Epidermal melanocyte (primary cell): ENCODE measurements at regions not wholly inside any gene's neighbourhood (a gene's known extent, or its start where the extent isn't known, plus 50 kb on each side); places are given as distances from the start of the nearest gene placed in this dataset.

Experiments
- DNase-seq: peaks from one replicate; pipeline ENCODE4 v3.0.0; 2011; ENCODE audit warnings: low spot score; ENCODE audit not compliant: insufficient read length

DNA sequence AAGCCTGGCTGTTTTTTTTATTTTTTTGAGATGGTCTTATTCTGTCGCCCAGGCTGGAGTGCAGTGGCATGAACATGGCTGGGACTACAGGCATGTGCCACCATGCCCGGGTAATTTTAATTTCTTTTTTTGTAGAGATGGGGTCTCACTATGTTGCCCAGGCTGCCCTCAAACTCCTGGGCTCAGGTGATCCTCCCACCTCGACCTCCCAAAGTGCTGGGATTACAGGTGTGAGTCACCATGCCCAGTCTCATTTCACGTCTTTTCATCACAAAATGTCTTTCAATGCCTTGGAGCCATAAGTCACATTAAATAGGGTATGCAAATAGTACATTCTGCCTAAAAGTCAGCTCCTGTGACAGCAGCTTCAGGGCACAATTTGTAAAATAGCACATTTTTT is 52.8 kb downstream of the SOX2 start:
- no peak for DNase-seq

DNA sequence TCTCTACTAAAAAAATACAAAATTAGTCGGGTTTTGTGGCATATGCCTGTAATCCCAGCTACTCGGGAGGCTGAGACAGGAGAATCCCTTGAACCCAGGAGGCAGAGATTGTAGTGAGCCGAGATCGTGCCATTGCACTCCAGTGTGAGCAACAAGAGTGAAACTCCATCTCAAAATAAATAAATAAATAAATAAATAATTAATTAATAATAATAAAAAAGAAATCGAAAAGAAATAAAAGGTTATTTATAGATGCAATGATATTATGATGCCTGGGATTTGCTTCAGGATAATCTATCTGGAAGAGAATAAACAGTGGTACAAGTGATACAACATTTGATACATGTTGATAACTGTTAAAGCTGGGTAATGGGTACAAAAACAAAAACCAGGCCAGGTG is 58.6 kb downstream of the SOX2 start:
- no peak for DNase-seq

- DNase-seq, result no peak
Measured at GRCh38 chr3:181771120-181771519, 59.4 kb downstream of the SOX2 start.

GRCh38 chr3:181772166-181772565 is 60.4 kb downstream of the SOX2 start:
- no peak for DNase-seq

DNA sequence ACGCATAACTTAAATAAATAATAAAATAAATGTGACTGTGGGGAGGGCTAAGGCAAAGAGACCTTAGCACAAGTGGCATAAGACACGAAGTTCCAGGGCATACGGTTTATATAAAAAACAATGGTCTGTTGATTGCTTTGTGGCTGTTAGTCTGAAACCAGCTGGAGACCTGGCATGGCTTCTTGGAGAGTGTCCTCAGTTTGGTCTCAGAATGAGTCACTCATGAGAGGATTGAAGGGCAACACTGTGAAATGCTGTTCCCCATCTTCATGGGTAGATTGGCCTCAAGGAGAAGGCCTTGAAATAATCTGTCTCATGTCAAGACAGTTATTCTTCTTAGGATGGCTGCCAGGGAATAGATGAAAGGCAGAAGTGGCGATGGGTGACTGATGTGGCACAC is 62.2 kb downstream of the SOX2 start:
- DNase-seq, result peak; percentile 23

GRCh38 chr3:181782306-181782954 is 70.7 kb downstream of the SOX2 start:
- no peak for DNase-seq

GRCh38 chr3:181790561-181790960 is 78.8 kb downstream of the SOX2 start:
- DNase-seq, result no peak

DNA sequence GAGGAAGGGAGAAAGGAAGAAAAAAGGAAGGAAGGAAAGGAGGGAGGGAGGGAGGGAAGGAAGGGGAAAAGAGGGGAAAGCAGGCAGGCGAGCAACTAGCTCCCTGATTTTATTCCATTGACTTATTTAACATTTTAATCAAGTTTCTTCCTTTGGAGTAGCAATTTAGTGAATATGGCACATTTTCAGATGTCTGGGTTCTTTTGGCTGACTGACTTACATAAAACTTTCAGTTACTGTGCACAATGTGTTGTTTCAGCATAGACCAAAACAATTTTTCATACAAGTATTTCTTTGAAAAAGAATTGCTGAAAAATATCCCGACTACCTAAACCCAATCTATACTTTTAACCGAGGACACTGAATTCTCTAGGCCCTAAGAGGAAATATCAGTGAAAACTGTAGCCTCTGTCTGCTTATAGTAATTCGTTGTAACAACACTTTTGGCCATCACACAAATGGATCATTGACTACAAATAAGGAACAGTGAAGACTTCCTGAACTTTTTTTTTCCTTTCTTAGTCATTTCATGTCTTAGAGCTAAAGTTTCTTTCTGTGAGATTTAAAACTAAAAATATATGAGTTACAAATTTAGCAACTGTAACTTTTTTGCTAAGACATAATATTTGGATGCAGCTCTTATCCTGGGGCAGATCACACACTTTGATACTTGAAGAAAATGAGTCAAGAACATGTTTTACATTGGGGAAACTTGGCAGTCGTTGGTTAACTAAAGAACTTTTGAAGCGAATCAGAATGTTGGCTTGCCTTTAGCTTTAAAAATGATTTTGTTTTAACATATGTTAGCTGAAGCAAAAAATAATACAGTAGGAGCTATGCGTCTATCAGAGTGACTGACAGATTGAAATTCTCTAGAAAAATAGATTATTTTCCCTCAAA is 79.6 kb downstream of the SOX2 start:
- no peak for DNase-seq

DNA sequence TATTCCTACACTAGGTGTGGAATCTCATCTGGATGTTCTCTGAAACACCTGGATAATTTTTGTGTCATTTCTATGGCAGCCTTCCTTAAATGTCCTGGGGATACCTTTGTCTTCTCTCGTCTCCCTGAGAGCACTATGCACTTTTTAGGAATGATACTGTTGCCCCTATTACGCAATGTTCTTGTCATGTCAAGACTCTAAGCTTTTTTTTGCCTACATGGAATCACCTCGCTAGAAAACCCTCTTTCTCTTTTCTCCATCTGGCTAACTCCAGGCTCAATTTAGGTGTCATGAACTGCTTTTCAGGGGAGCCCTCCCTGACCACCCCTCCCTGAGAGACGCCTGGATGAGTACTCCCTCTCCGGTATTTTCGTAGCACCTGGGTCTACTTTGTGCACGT is 81.3 kb downstream of the SOX2 start:
- no peak for DNase-seq

DNA sequence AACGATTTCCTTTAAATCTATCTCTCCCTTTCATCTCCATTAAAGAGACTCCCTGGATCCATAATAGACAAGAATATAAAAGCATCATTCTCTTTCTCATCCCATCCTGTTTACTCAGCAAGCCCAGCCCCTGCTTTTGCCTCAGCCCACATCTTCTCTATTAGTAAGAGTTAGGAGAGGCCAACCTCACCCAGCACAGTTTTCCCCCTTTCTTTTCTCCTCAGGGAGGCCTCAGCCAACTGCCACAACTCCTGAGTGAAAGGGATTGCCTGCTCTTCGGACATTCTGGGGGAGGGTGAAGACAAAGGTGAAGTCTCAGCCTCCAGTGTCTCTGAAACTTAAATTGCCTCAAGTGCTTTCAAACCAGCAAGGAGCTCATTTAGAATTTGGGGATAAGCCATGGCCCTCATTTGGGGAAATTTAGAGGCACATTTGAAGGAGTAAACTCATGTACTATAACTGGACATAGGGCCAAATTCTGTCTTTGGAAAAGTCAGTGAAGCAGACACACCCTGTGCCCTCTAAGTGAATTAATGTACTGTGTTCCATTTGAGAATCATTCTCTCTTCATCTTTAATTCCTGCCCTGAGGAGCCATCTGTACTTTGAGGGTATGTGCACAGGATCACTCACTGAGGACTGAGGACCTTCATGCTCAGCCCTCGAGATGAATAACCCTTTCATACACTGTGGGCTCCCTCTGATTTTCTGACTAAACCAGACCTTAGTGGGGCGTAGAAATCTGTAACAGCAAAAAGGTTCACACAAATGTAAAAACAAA is 82.5 kb downstream of the SOX2 start:
- DNase-seq, result no peak

DNA sequence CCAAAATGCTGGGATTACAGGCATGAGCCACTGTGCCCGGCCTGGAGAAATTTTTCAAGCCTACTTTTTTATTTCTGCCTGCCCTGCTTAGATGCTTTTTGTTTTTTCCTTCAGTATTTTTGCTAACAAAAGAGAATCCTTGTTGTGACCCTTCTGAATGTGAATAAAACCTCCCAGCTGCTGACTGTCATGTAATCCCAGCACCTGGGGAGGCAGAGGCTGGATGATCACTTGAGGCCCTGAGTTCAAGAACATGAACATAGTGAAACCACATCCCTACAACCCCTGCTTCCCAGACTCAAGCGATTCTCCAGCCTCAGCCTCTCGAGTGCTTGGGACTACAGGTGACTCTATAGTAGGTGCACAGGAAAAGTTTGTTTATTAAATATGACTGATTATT is 84.9 kb downstream of the SOX2 start:
- DNase-seq, result no peak

- DNase-seq, result peak; percentile 49
Measured at GRCh38 chr3:181797431-181797830, 85.7 kb downstream of the SOX2 start.

GRCh38 chr3:181805703-181806102 is 94.0 kb downstream of the SOX2 start:
- DNase-seq, result no peak

DNA sequence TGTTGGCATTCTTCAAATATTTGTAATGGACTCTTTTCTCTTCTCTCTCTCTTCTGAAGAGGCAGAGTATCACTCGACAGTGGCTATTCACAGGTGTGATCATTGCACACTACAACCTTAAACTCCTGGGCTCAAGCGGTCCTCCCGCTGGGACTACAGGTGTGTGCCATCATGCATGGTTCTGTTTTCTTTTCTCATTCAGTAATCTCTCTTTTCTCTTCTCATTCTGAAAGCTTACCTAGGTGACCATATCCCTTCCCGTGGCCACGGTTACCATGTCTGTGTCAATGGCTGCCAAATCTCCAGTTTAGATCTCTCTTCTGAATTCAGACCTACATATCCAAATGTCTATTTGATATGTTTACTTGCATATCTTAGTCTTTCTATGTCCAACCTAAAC is 96.3 kb downstream of the SOX2 start:
- DNase-seq, result no peak

DNA sequence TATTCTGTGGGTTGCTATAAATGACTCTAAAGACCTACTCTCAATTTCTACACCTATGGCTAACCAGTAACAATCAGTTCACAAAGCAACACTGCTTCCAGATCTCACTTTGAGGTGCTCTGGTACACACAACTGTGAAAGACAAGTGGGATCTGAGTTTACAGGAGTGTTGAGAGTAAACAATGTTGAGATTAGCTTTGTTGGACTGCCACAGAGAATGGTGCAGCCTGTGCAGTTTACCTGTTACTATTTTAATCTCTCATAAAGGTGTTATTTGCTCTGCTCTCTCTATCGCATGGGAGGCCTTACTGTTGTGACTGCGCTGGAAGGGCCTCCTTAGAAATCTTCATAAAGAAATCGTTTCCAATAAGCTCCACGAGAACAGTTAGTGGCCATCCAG is 112.0 kb downstream of the SOX2 start:
- no peak for DNase-seq

DNA sequence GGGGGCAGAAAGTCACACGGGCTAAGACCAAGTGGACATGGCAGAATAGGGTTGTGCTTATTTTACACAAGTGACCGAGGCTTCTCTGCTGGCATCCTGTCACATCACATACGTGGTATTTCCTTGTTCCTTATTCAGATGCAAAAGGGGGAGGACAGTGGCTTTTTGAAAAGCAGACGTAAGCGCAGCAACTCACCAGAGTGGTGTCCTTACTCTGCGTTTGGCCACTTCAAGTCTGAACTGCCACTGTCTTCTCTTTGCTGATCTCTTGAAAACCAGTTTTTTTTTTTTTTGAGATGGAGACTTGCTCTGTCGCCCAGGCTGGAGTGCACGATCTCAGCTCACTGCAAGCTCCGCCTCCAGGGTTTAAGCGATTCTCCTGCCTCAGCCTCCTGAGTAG is 113.2 kb downstream of the SOX2 start:
- DNase-seq, result no peak

DNA sequence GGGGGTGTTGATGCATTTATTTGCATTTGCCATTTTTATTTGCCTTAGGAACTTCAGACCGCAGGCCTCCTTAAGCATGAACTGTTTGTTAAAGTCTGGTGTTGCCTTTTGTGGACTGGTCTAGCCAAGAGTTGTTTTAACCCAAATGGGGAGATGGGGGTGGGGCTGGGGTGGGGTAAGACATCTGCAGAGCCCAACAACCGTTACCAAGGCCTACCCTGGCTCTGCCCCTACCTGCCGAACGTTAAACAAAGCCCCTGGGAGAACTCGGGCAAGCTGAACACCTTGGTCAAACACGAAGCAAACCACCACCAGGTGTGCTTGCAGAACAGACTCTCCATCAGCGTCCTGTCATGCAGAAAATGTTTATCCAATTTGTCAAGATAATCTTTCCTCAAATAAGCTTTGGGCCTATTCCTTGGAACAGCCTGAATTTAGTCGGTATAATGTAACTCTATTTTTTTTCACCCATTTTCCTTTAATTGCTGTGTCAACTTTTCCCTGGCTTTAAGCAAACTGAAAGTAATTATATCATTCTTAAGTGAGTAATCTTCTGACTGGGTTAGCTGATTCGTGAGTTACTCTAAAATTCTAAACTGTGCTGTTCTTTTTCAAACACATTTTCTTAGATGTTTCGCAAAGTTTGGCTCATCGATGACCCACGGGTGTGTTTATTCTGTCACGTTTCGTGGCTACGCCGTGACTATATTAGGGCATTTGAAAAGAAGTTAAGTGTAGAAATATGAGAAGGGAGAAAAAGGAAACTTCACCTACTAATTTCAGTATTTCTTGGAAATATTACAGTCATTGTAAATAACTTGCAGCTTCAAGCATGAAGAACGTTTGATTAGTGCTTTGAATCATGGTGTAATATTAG is 127.6 kb downstream of the SOX2 start:
- no peak for DNase-seq

GRCh38 chr3:181839916-181840297 is 128.2 kb downstream of the SOX2 start:
- DNase-seq, result no peak

- DNase-seq, result no peak
Measured at GRCh38 chr3:181844211-181844610, 132.5 kb downstream of the SOX2 start.

- no peak for DNase-seq
Measured at GRCh38 chr3:181847276-181847675, 135.6 kb downstream of the SOX2 start.

DNA sequence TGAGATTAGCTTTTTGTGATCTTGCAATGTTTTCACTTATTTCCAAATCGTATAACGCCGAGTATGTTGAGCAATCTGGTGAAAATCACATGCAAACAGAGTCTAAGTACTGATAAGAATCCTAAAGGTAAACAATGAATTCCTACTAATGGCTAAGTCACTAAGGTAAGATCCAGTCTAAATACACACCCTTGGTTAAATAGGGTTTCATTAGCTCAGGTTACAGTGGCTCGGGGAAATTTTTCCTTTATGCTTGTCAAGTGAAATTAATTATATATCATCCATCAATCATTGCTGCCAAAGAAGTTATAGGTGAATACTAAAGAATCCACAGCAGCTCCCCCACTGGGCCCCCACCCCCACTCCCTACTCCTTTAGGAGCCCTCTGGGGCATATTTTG is 139.3 kb downstream of the SOX2 start:
- no peak for DNase-seq
